GM18519 (cell line): ENCODE measurements at regions not wholly inside any gene's neighbourhood (a gene's known extent, or its start where the extent isn't known, plus 50 kb on each side); places are given as distances from the start of the nearest gene placed in this dataset.
"Not testable (repeated sequence)": the region's sequence is repeated elsewhere in the genome, so short reads cannot be mapped to it uniquely, and the experiment has no call there.

Experiments used
- ATAC-seq: cut with Tn5 transposase; IDR thresholded peaks from one replicate; pipeline ENCODE4 v1.9.1; 2021; ENCODE audit warnings: mild to moderate bottlenecking, moderate library complexity; ENCODE audit not compliant: unreplicated experiment, low FRiP score

GRCh38 chr13:109301276-109301675 lies 485.1 kb downstream of the IRS2 start:
- no peak for ATAC-seq

- no peak for ATAC-seq
Observed at GRCh38 chr13:109297628-109298027, 488.8 kb downstream of the IRS2 start.

- no peak for ATAC-seq
Observed at GRCh38 chr13:109293166-109293565, 493.2 kb downstream of the IRS2 start.

- ATAC-seq: no peak
Observed at GRCh38 chr13:109288151-109288709, 498.2 kb downstream of the IRS2 start.

- no peak for ATAC-seq
Observed at GRCh38 chr13:109287553-109287952, 498.8 kb downstream of the IRS2 start.

DNA sequence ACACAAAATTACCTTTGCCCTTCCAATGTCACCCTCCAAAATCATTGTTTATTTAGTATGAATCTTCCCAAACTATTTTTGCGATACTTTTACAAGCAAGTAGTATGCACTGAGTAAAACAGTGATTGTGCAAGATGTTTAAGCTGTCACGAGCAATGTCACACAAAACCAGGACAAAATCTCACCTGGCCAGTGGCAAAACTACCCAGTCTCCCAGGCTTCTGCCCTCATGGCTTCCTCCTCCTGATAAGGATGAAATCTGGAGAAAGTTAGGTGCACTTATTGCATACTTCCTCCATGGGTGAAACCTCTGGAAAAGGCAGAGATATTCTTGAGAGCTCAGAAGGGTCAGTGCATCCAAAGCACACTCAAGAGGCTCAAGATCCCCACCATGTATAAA lies 500.8 kb downstream of the IRS2 start:
- no peak for ATAC-seq

DNA sequence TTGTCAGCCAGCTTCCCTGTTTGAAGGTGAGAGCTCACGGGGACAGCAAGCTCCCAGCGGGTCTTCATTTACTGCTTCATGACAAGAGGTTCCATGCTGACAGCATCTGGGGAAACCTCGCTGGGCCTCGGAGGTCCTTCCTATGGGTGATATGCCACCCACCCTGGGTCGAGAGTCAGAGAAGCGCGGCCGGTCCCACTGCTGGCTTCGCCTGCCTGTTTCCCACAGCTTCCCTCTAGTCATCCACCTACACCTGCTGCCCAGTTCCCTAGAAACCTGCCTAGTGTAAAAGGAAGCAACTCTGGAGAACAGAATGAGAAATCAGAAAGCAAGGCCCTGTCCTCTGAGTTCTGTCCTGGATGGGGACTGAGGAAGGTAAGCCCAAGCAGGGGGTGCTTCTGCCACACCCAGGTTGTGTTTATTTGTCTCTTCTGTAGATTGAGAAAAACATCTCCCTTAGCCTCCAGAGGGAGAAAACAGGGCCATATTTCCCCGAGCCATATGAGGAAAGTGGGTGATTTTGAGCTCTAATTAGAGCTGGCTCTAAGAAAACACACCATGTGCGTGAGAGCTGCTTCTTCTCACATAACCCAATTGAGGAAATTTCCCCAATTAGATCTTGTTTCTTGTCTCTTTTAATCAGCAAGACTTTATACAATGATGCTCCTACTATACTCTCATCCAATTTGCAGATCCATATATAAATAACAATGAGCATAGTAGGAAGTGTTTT lies 504.3 kb downstream of the IRS2 start:
- ATAC-seq: no peak

- no peak for ATAC-seq
Observed at GRCh38 chr13:109281017-109281902, 505.1 kb downstream of the IRS2 start.

GRCh38 chr13:109276261-109276660 lies 510.1 kb downstream of the IRS2 start:
- no peak for ATAC-seq

- no peak for ATAC-seq
Observed at GRCh38 chr13:109275852-109276251, 510.5 kb downstream of the IRS2 start.

DNA sequence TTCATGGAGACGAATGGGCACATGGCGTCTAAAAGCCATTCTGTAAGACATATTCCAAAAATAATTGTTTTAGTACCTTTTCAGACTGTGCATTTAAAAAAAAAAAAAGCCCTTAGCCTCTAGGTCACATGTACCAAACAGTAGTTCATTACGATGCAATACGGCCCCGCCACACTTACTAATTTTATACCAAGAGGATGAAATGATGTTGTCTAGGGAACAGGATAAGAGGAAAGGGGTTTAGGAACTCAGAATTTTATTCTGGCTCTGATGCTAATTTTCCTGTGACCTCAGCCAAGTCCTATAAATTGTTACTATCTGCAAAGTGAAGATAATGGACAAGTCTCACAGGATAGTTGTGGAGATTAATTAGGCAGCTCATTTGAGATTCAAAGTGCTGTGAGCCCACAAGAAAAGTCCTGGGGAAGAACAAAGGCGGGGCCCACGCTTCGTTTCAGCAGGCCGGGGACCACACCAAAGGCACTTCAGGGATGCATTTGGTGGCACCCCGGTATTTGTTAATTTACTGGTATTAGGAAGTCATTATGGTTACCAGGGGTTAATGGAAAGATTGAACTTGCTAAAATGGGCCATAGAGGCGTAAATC lies 511.1 kb downstream of the IRS2 start:
- ATAC-seq: no peak

- no peak for ATAC-seq
Observed at GRCh38 chr13:109274188-109274821, 512.1 kb downstream of the IRS2 start.

DNA sequence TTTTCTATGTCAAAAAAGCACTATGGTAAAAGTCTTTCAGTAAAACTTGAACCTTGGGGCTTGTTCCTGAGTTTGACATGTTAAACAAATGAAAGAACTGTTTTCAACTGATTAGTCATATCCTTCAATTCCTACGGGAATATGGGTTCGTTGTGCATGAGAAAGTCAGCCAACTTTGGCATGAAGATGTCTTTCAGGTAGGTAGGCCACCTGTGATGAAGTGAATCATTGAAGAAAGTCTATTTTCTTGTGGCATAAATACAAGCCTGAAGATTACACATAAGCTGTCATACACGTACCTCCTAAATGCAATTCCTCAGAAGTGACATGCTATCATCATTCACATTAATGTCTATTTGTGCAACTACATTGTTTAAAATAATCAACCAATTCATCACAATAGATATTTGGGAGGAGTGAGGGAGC lies 513.0 kb downstream of the IRS2 start:
- no peak for ATAC-seq

- ATAC-seq: no peak
Observed at GRCh38 chr13:109272595-109273325, 513.6 kb downstream of the IRS2 start.

GRCh38 chr13:109271555-109272541 lies 514.5 kb downstream of the IRS2 start:
- no peak for ATAC-seq

- no peak for ATAC-seq
Observed at GRCh38 chr13:109271061-109271460, 515.3 kb downstream of the IRS2 start.

DNA sequence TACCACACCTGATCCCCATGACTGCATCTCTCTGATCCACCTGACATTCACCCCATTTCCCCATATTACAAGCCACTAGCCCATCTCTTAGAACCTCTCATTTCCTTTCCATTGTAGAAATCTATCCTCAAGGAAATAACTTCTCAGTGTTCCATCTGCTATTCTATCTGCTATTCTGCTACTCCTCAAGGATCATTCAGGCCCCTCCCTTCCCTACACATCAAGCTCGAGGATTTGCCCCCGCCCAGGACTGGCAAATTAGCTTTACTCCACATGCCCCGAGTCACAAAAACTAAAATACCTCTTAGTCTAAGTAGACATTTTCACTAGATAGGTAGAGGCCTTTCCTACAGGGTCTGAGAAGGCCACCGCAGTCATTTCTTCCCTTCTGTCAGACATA lies 517.0 kb downstream of the IRS2 start:
- ATAC-seq: not testable (repeated sequence)

- not testable (repeated sequence) for ATAC-seq
Observed at GRCh38 chr13:109268492-109268891, 517.9 kb downstream of the IRS2 start.

DNA sequence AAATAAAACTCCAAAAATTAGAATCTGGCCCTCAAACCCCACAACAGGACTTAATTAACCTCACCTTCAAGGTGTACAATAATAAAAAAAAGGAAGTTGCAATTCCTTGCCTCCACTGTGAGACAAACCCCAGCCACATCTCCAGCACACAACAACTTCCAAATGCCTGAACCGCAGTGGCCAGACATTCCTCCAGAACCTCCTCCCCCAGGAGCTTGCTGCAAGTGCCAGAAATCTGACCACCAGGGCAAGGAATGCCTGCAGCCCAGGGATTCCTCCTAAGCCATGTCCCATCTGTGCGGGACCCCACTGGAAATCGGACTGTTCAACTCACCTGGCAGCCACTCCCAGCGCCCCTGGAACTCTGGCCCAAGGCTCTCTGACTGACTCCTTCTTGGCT lies 519.0 kb downstream of the IRS2 start:
- ATAC-seq: not testable (repeated sequence)
